Gastroesophageal sphincter (tissue), 3 donors: ENCODE measurements at regions not wholly inside any gene's neighbourhood (a gene's known extent, or its start where the extent isn't known, plus 50 kb on each side); places are given as distances from the start of the nearest gene placed in this dataset.

ENCODE experiments used
- EP300 ChIP-seq: sonication (generic); formaldehyde crosslinking; IDR thresholded peaks from one replicate; pipeline ENCODE4 v1.6.1; 2017; ENCODE audit warnings: antibody characterized with exemption, mild to moderate bottlenecking
- POLR2A ChIP-seq, 2 donors: fragments of 450-650 bp; IDR thresholded peaks; one replicate each; pipeline ENCODE4 v1.6.1; 2017; ENCODE audit warnings: antibody characterized with exemption in 2 of 2, mild to moderate bottlenecking in 2 of 2, moderate library complexity in 1 of 2
- POLR2AphosphoS5 ChIP-seq: sonication (generic); formaldehyde crosslinking; IDR thresholded peaks from one replicate; pipeline ENCODE4 v1.6.1; 2017; ENCODE audit warnings: antibody characterized with exemption
- TF ChIP-seq, protein P1 (sequence below), 4 experiments: fragments of 200-600 bp in 2 of 4; fragments of 450-650 bp in 2 of 4; sonication (generic) in 1 of 4; IDR thresholded peaks; one replicate each; pipeline ENCODE4 v1.5.1; 2017 to 2019; ENCODE audit warnings: antibody characterized with exemption in 4 of 4, mild to moderate bottlenecking in 2 of 4, moderate library complexity in 2 of 4

- TF ChIP-seq POLR2A (IDR thresholded peaks at IDR 0.05), result no peak
- TF ChIP-seq, protein P1, sequence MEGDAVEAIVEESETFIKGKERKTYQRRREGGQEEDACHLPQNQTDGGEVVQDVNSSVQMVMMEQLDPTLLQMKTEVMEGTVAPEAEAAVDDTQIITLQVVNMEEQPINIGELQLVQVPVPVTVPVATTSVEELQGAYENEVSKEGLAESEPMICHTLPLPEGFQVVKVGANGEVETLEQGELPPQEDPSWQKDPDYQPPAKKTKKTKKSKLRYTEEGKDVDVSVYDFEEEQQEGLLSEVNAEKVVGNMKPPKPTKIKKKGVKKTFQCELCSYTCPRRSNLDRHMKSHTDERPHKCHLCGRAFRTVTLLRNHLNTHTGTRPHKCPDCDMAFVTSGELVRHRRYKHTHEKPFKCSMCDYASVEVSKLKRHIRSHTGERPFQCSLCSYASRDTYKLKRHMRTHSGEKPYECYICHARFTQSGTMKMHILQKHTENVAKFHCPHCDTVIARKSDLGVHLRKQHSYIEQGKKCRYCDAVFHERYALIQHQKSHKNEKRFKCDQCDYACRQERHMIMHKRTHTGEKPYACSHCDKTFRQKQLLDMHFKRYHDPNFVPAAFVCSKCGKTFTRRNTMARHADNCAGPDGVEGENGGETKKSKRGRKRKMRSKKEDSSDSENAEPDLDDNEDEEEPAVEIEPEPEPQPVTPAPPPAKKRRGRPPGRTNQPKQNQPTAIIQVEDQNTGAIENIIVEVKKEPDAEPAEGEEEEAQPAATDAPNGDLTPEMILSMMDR (IDR thresholded peaks at IDR 0.05), result no peak
- TF ChIP-seq EP300, result no peak
- no peak for TF ChIP-seq POLR2AphosphoS5
These were observed 258.3 kb downstream of the HAUS1 start for GRCh38 chr18:46362533-46362932.
